Ishikawa (cell line): ENCODE measurements at regions not wholly inside any gene's neighbourhood (a gene's known extent, or its start where the extent isn't known, plus 50 kb on each side); places are given as distances from the start of the nearest gene placed in this dataset.

Experiments used
- CEBPB ChIP-seq: IDR thresholded peaks from 2 replicates; pipeline ENCODE4 v1.6.1; 2012
- CREB1 ChIP-seq: IDR thresholded peaks from 2 replicates; pipeline ENCODE4 v1.6.1; 2012; ENCODE audit warnings: low read depth
- EP300 ChIP-seq: IDR thresholded peaks from 2 replicates; pipeline ENCODE4 v1.6.1; 2012; ENCODE audit warnings: borderline replicate concordance
- FOXM1 ChIP-seq: IDR thresholded peaks from 2 replicates; pipeline ENCODE4 v1.6.1; 2012; ENCODE audit warnings: low read depth, borderline replicate concordance
- MAX ChIP-seq: IDR thresholded peaks from 2 replicates; pipeline ENCODE4 v1.6.1; 2012
- NFIC ChIP-seq: IDR thresholded peaks from 2 replicates; pipeline ENCODE4 v1.6.1; 2012
- REST ChIP-seq: IDR thresholded peaks from 2 replicates; pipeline ENCODE4 v1.6.1; 2012; ENCODE audit warnings: low read depth, mild to moderate bottlenecking
- TAF1 ChIP-seq: IDR thresholded peaks from 2 replicates; pipeline ENCODE4 v1.6.1; 2012; ENCODE audit warnings: low read depth, mild to moderate bottlenecking
- USF1 ChIP-seq: IDR thresholded peaks from 2 replicates; pipeline ENCODE4 v1.6.1; 2012

- TF ChIP-seq USF1 (no peak), CREB1 (no peak), NFIC (no peak), REST (no peak), CEBPB (no peak), TAF1 (no peak), FOXM1 (no peak), MAX (no peak), EP300 (no peak)
Measured at GRCh38 chr3:104820959-104821358, 545.8 kb upstream of the ALCAM start.
